LNCaP clone FGC (cell line): ENCODE measurements at regions not wholly inside any gene's neighbourhood (a gene's known extent, or its start where the extent isn't known, plus 50 kb on each side); places are given as distances from the start of the nearest gene placed in this dataset.

Source experiments
- DNase-seq: peaks from one replicate; pipeline ENCODE4 v3.0.0-alpha.2; 2011; ENCODE audit warnings: low read depth
- H3K4me3 ChIP-seq: 2 replicates; pipeline ENCODE4 v1.5.1; 2011; ENCODE audit warnings: mild to moderate bottlenecking, low read depth, low read length, control low read depth
- TF ChIP-seq, protein P1 (sequence below): IDR thresholded peaks from 2 replicates; pipeline ENCODE4 v1.5.1; 2012; ENCODE audit warnings: mild to moderate bottlenecking; ENCODE audit not compliant: control insufficient read depth, insufficient read depth; ENCODE audit errors: extremely low read depth

DNA sequence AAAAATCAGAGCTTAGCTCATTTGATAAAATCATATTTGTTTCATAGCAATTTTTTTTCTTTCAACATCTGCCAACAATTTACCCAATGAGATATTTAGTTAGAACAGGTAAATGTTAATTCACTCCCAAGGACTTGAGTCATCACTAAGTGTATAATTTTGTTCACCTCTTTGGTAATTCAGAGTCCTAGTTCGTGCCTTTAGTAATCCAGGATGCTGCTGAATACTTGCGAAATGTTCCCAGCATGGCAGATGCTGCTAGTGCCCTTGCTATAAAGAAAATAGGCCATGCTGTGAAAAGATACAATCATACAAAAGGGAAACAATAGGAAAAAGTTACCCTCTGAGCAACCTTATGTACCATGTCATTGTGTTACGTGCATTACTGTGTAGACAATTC lies 210.5 kb downstream of the CSNK1G3 start:
- no peak for DNase-seq
- H3K4me3 ChIP-seq = no peak overlapping the region
- TF ChIP-seq, protein P1, sequence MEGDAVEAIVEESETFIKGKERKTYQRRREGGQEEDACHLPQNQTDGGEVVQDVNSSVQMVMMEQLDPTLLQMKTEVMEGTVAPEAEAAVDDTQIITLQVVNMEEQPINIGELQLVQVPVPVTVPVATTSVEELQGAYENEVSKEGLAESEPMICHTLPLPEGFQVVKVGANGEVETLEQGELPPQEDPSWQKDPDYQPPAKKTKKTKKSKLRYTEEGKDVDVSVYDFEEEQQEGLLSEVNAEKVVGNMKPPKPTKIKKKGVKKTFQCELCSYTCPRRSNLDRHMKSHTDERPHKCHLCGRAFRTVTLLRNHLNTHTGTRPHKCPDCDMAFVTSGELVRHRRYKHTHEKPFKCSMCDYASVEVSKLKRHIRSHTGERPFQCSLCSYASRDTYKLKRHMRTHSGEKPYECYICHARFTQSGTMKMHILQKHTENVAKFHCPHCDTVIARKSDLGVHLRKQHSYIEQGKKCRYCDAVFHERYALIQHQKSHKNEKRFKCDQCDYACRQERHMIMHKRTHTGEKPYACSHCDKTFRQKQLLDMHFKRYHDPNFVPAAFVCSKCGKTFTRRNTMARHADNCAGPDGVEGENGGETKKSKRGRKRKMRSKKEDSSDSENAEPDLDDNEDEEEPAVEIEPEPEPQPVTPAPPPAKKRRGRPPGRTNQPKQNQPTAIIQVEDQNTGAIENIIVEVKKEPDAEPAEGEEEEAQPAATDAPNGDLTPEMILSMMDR = no peak

DNA sequence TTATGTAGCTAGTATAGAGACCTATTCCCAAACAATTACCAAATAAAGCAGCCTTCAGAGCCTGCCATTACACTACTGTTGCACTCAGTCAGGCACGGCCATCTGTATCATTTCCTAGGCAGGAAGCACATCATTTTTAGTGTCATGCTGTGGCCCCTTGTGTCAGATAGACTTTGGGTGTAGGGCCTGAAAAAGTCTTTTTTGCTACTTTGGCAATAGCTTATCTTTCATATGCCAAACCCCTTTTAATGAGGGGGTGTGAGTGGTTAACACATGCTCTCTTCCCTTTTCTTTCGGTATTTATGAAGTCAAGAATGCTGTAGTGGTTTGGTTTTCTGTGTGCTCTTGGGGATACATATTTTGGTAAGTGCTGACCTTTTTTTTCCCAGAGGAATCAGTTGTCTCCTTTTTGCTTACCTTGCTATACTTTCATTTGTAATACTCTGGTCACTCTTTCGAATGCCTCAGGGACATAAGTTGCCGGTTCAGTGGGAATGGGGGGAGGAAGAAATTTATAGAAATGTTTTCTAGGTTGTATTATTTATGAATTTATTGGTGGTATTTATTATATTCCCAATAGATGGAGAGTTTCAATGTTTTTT lies 209.8 kb downstream of the CSNK1G3 start:
- H3K4me3 ChIP-seq = no peak overlapping the region
- TF ChIP-seq, protein P1 = no peak
- no peak for DNase-seq

DNA sequence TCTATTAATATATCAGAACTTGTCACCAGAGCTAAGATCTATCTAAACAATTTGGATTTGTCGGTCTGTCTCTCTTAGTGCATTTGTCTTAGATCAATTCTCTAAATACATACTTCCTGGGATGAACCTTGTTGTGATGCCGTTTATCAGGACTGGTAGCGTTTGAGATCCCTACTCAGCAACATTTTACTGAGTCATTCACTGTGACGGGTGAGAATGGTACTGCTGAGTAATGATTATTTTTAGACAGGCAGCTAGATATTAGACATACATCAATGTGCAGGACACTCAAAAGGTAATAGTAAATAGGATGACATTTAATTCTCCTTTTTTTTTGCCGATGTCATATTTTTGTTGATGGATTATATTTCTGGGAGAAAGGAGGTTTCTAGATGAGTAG lies 209.0 kb downstream of the CSNK1G3 start:
- no peak for DNase-seq
- no peak overlapping the region for H3K4me3 ChIP-seq

GRCh38 chr5:123720339-123720738 lies 208.4 kb downstream of the CSNK1G3 start:
- no peak overlapping the region for H3K4me3 ChIP-seq
- DNase-seq = no peak
- TF ChIP-seq, protein P1 = no peak

More for the DNA sequence above, 209.0 kb downstream of the CSNK1G3 start:
- TF ChIP-seq, protein P1 = no peak

GRCh38 chr5:123719004-123719403 lies 207.0 kb downstream of the CSNK1G3 start:
- H3K4me3 ChIP-seq = no peak overlapping the region
- TF ChIP-seq, protein P1 = no peak
- no peak for DNase-seq

GRCh38 chr5:123718238-123718637 lies 206.3 kb downstream of the CSNK1G3 start:
- TF ChIP-seq, protein P1 = no peak
- peak; percentile 36 for DNase-seq
- no peak overlapping the region for H3K4me3 ChIP-seq

DNA sequence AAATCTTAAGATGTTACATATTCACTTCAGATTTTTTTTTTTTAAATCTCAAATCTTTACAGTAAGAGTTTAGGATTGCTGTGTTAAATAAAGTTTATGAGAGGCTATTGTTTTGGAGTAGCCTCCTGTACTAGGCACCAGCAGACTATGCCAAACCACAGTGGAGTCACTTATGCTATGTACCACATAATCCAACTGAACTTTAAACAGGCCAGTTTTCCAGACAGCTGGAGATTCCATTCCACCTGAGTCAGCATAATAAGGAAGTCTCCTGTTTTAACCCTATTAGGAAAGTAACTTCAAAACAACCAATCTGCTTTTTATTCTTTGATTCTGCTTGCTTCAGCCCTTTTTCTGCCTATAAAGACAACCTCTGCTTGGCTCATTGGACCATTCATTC lies 205.2 kb downstream of the CSNK1G3 start:
- TF ChIP-seq, protein P1 = no peak
- DNase-seq = no peak
- H3K4me3 ChIP-seq = no peak overlapping the region
